ENCODE measurements at regions not wholly inside any gene's neighbourhood (a gene's known extent, or its start where the extent isn't known, plus 50 kb on each side); places are given as distances from the start of the nearest gene placed in this dataset.

GRCh38 chr18:45202061-45202460 is 413.2 kb upstream of the SLC14A2 start:
- Histone ChIP-seq H3K79me1 (ENCODE audit: low read depth in 1 of 2, low read length in 2 of 2) (no peaks in the 10 kb centered on the region), H3K18ac (ENCODE audit: low read depth, low read length) (no peak overlapping the region), H2BK120ac (ENCODE audit: low read depth, low read length) (no peak overlapping the region), H2AK9ac (replicated peaks; ENCODE audit: low read depth, low read length, poor library complexity) (no peak overlapping the region), H4K5ac (ENCODE audit: low read depth, low read length) (no peak overlapping the region), H2BK15ac (ENCODE audit: low read depth, low read length) (no peak overlapping the region), H3K4ac (ENCODE audit: low read depth, low read length) (no peak overlapping the region), H3K4me2 (ENCODE audit: low read depth, low read length) (no peak overlapping the region), H3K9me3 (ENCODE audit: control insufficient read depth, insufficient read depth, low read length) (no peaks in the 10 kb centered on the region), H4K8ac (ENCODE audit: low read depth in 2 of 2, low read length in 2 of 2) (no peak overlapping the region), H4K20me1 (ENCODE audit: insufficient read depth, low read length) (no peaks in the 10 kb centered on the region), H2BK5ac (ENCODE audit: low read depth, low read length, poor library complexity, severe bottlenecking) (no peak overlapping the region), H3K56ac (ENCODE audit: extremely low read depth, insufficient read depth, low read length) (no peak overlapping the region), H3K27ac (ENCODE audit: insufficient read depth, low read length) (no peak overlapping the region), H3K14ac (replicated peaks; ENCODE audit: low read depth, low read length) (no peak overlapping the region), H2AFZ (replicated peaks; ENCODE audit: low read length, poor library complexity) (no peak overlapping the region), H3K27me3 (ENCODE audit: control insufficient read depth, insufficient read depth, low read length) (peaks cover 4% of the 10 kb centered on the region; the same call in 1 of the 2 replicates), H3K9ac (ENCODE audit: low read depth, low read length) (no peak overlapping the region), H3K23ac (ENCODE audit: low read depth, low read length) (no peak overlapping the region), H3K36me3 (ENCODE audit: control insufficient read depth, insufficient read depth, low read length) (no peaks in the 10 kb centered on the region), H3K4me3 (ENCODE audit: insufficient read depth, low read depth, low read length) (no peak overlapping the region), H2BK20ac (ENCODE audit: low read depth, low read length) (no peak overlapping the region), H3K9me1 (ENCODE audit: insufficient read depth, low read length) (no peaks in the 10 kb centered on the region), H4K91ac (ENCODE audit: insufficient read depth, low read depth, low read length) (no peak overlapping the region), H2AK5ac (ENCODE audit: low read depth, low read length) (no peak overlapping the region), H3K4me1 (ENCODE audit: control insufficient read depth, insufficient read depth, low read length) (no peaks in the 10 kb centered on the region)
- in situ Hi-C loops (cut with MboI; ENCODE audit: low sequenced_read_pairs) (no loop called here), intact Hi-C loops (cut with micrococcal nuclease) (no loop called here), dilution Hi-C loops (cut with HindIII; ENCODE audit: low sequenced_read_pairs, unreplicated experiment) (no loop called here)
- ATAC-seq (ENCODE audit: low read depth) (no peak), DNase-seq (no peak)
- TF ChIP-seq RFX5 (IDR thresholded peaks at IDR 0.05; ENCODE audit: low read depth, low read length) (no peak), FOS (IDR thresholded peaks at IDR 0.05; ENCODE audit: low read depth, low read length) (no peak), MAZ (IDR thresholded peaks at IDR 0.05; ENCODE audit: borderline replicate concordance, low read depth, low read length) (no peak), USF2 (IDR thresholded peaks at IDR 0.05; ENCODE audit: low read depth, low read length) (no peak), BHLHE40 (IDR thresholded peaks at IDR 0.05; ENCODE audit: low read depth, low read length) (no peak), POLR2A (IDR thresholded peaks at IDR 0.05; ENCODE audit: low read depth, low read length) (no peak), MAFK (IDR thresholded peaks at IDR 0.05; ENCODE audit: low read depth, low read length) (no peak), NFE2L2 (IDR thresholded peaks at IDR 0.05; ENCODE audit: low read depth, low read length) (no peak), CHD1 (IDR thresholded peaks at IDR 0.05; ENCODE audit: low read depth, low read length) (no peak), CTCF (conservative IDR thresholded peaks at IDR 0.05; ENCODE audit: low read depth, low read length) (no peak), ELK1 (IDR thresholded peaks at IDR 0.05; ENCODE audit: borderline replicate concordance, low read depth, low read length) (no peak), SMC3 (IDR thresholded peaks at IDR 0.05; ENCODE audit: low read depth, low read length) (no peak), CEBPB (IDR thresholded peaks at IDR 0.05; ENCODE audit: low read depth, low read length) (no peak), RAD21 (IDR thresholded peaks at IDR 0.05; ENCODE audit: low read length) (no peak)
- no TSS peak for BruUV-seq (replicated peaks)
- CTCF ChIA-PET: no interaction called here
- POLR2A ChIA-PET (ENCODE audit: unreplicated experiment): no interaction called here

Measured in IMR-90 (cell line).